Mesendoderm (in vitro differentiated cells): ENCODE measurements at regions not wholly inside any gene's neighbourhood (a gene's known extent, or its start where the extent isn't known, plus 50 kb on each side); places are given as distances from the start of the nearest gene placed in this dataset.

Source experiments
- DNase-seq: peaks from one replicate; pipeline ENCODE4 v3.0.0; 2013
- H2AK5ac ChIP-seq: 2 replicates; pipeline ENCODE4 v1.6.1; 2013; ENCODE audit warnings: low read length, inconsistent platforms
- H2BK120ac ChIP-seq: 2 replicates; pipeline ENCODE4 v1.6.1; 2013; ENCODE audit warnings: low read depth, mild to moderate bottlenecking, low read length, moderate library complexity, mixed read lengths
- H2BK15ac ChIP-seq: replicated peaks from 2 replicates; pipeline ENCODE4 v1.6.1; 2013; ENCODE audit warnings: low read depth, mild to moderate bottlenecking, moderate library complexity
- H2BK5ac ChIP-seq: 2 replicates; pipeline ENCODE4 v1.6.1; 2013; ENCODE audit warnings: low read length, inconsistent platforms
- H3K18ac ChIP-seq: 2 replicates; pipeline ENCODE4 v1.6.1; 2013; ENCODE audit warnings: mild to moderate bottlenecking, low read length, mixed read lengths
- H3K23ac ChIP-seq: one replicate; pipeline ENCODE4 v1.6.1; 2013; ENCODE audit warnings: low read length
- H3K27ac ChIP-seq: 2 replicates; pipeline ENCODE4 v1.5.1; 2013; ENCODE audit warnings: low read depth, mild to moderate bottlenecking, inconsistent platforms, low read length, moderate library complexity
- H3K27me3 ChIP-seq: 2 replicates; pipeline ENCODE4 v1.6.1; 2013; ENCODE audit warnings: low read length, control low read depth, mild to moderate bottlenecking, inconsistent platforms; ENCODE audit not compliant: insufficient read depth, poor library complexity
- H3K36me3 ChIP-seq: 2 replicates; pipeline ENCODE4 v1.6.1; 2013; ENCODE audit warnings: low read length, inconsistent platforms; ENCODE audit not compliant: control insufficient read depth, insufficient read depth
- H3K4ac ChIP-seq: one replicate; pipeline ENCODE4 v1.6.1; 2013; ENCODE audit warnings: low read depth, mild to moderate bottlenecking, low read length, moderate library complexity
- H3K4me1 ChIP-seq: 2 replicates; pipeline ENCODE4 v1.6.1; 2013; ENCODE audit warnings: low read depth, low read length, inconsistent platforms; ENCODE audit not compliant: control insufficient read depth
- H3K4me2 ChIP-seq: 2 replicates; pipeline ENCODE4 v1.6.1; 2013; ENCODE audit warnings: low read length
- H3K4me3 ChIP-seq: 2 replicates; pipeline ENCODE4 v1.5.1; 2013; ENCODE audit warnings: mild to moderate bottlenecking, low read length
- H3K56ac ChIP-seq: one replicate; pipeline ENCODE4 v1.6.1; 2013; ENCODE audit warnings: low read length
- H3K79me1 ChIP-seq: 2 replicates; pipeline ENCODE4 v1.6.1; 2013; ENCODE audit warnings: low read length, inconsistent platforms
- H3K79me2 ChIP-seq: 2 replicates; pipeline ENCODE4 v1.6.1; 2013; ENCODE audit warnings: mild to moderate bottlenecking, low read length; ENCODE audit not compliant: control insufficient read depth, insufficient read depth
- H3K9ac ChIP-seq: 2 replicates; pipeline ENCODE4 v1.6.1; 2013; ENCODE audit warnings: low read length, inconsistent platforms
- H4K5ac ChIP-seq: one replicate; pipeline ENCODE4 v1.6.1; 2013; ENCODE audit warnings: low read length
- H4K8ac ChIP-seq: one replicate; pipeline ENCODE4 v1.6.1; 2013; ENCODE audit warnings: low read depth, mild to moderate bottlenecking, control low read depth, low read length, moderate library complexity
- WGBS: extraction: QIAGEN DNeasy Blood & Tissue Kit; methylation state at CpG from one replicate; pipeline ENCODE4 v1.1.7; 2013; ENCODE audit warnings: low lambda C conversion rate, missing lambda C conversion rate; ENCODE audit not compliant: insufficient coverage; ENCODE audit errors: extremely low coverage; 5-methylcytosine and 5-hydroxymethylcytosine counted together

DNA sequence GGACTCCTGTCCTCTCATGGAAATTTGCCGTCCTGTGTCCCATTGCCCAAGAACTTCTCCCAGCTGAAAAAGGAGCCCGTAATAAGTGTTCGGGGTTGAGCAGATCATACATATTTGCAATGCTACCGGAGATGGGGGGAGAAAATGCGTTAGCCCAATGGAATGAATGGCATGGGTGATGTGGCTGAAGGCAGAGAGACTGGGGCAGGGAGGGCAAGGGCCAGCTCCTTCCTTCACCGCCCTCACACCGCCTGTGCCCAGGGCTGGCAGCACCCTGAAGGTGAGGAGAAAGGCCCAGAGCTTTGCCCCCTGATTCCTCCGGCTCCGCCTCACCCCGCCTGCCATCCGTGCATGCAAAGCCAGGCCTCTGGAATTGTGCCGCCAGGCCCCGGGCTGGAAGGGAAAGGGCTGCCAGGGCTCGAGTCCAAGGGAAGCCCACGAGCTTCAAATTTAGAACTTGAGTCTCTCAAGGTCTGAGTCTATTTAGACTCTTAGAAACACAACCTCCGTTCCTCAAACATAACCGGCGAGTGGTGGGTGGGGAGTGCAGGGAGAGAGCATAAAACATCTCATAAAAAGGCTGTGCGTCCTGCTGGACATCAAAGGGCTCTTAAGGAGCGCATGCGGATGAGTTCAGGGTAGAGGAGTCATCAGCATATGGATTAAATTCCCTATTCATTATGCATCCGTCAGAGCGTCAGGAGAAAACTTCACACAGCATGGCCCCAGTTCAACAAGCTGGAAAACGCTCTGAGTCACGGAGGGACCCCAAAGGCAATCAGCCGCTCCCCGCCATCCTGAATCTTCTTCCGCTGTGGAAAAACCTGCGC lies 121.7 kb upstream of the GLI2 start:
- no peak for DNase-seq
- no peaks in the 10 kb centered on the region for H3K79me1 ChIP-seq
- H3K4me3 ChIP-seq, result no peak overlapping the region
- H4K5ac ChIP-seq, result no peak overlapping the region
- no peak overlapping the region for H3K9ac ChIP-seq
- no peak overlapping the region for H2BK5ac ChIP-seq
- no peak overlapping the region for H2BK120ac ChIP-seq
- no peak overlapping the region for H3K18ac ChIP-seq
- H3K23ac ChIP-seq, result no peak overlapping the region
- H2BK15ac ChIP-seq, result no peak overlapping the region
- no peak overlapping the region for H2AK5ac ChIP-seq
- WGBS, result no CpG with 5 or more reads among the region's 29 CpGs
- H3K4ac ChIP-seq, result no peak overlapping the region
- no peak overlapping the region for H3K27ac ChIP-seq
- H4K8ac ChIP-seq, result no peak overlapping the region
- H3K27me3 ChIP-seq, result no peaks in the 10 kb centered on the region
- H3K79me2 ChIP-seq, result no peaks in the 10 kb centered on the region
- no peaks in the 10 kb centered on the region for H3K36me3 ChIP-seq
- H3K56ac ChIP-seq, result no peak overlapping the region
- H3K4me1 ChIP-seq, result no peaks in the 10 kb centered on the region
- H3K4me2 ChIP-seq, result no peak overlapping the region

DNA sequence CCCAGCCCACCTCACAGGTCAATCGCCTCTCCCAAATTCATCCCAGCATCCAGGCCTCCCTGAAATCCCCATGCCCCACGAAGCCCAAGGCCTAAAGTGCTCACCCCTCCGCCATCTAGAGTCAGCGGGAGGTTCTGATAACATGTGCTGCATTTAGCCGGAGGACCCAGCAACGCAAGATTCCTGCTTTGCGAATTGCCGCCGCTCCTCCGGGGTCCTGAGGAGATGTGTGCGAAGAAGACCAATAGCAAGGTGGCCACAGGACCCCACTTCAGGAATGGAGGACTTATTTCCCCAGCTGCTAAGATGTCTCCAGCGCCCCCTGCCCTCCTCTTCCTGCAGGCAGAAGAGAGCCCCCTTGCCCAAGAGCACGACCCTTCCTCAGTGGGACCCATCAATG lies 120.8 kb upstream of the GLI2 start:
- Histone ChIP-seq H3K18ac (no peak overlapping the region), H4K8ac (no peak overlapping the region), H2AK5ac (no peak overlapping the region), H3K56ac (no peak overlapping the region), H3K27me3 (no peaks in the 10 kb centered on the region), H3K79me2 (no peaks in the 10 kb centered on the region), H3K36me3 (no peaks in the 10 kb centered on the region), H3K9ac (no peak overlapping the region), H3K27ac (no peak overlapping the region), H3K23ac (no peak overlapping the region), H2BK120ac (no peak overlapping the region), H2BK5ac (no peak overlapping the region), H3K4me3 (no peak overlapping the region), H4K5ac (no peak overlapping the region), H3K4ac (no peak overlapping the region), H2BK15ac (no peak overlapping the region), H3K4me2 (no peak overlapping the region), H3K4me1 (no peaks in the 10 kb centered on the region), H3K79me1 (no peaks in the 10 kb centered on the region)
- DNase-seq, result no peak
- WGBS, result no CpG with 5 or more reads among the region's 13 CpGs

DNA sequence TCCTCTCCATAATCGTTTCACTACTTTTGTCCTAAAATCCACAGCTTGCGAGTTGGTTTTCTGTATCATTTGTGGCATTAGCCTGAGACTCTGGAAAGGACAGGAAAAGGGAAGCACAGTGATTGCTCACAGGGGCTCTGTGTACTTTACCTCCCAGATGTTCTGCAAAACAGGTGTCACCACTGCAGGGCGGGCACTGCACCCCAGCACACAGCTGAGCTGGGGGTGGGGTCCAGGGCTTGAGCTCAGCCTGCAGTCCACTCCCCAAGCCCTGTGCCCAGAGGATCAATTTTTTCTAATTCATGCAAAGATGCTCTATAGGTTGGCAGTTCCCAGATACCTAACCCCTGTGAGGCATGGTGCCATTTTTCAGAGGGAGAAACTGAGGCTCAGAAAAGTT lies 119.4 kb upstream of the GLI2 start:
- Histone ChIP-seq H3K9ac (no peak overlapping the region), H3K56ac (no peak overlapping the region), H3K4me1 (no peaks in the 10 kb centered on the region), H2BK5ac (no peak overlapping the region), H3K4me3 (no peak overlapping the region), H3K27ac (no peak overlapping the region), H3K4me2 (no peak overlapping the region), H4K5ac (no peak overlapping the region), H4K8ac (no peak overlapping the region), H3K27me3 (no peaks in the 10 kb centered on the region), H3K18ac (no peak overlapping the region), H2BK120ac (no peak overlapping the region), H3K4ac (no peak overlapping the region), H3K23ac (no peak overlapping the region), H3K36me3 (no peaks in the 10 kb centered on the region), H3K79me1 (no peaks in the 10 kb centered on the region), H2AK5ac (no peak overlapping the region), H2BK15ac (no peak overlapping the region), H3K79me2 (no peaks in the 10 kb centered on the region)
- WGBS, result no CpG with 5 or more reads among the region's 3 CpGs
- no peak for DNase-seq

DNA sequence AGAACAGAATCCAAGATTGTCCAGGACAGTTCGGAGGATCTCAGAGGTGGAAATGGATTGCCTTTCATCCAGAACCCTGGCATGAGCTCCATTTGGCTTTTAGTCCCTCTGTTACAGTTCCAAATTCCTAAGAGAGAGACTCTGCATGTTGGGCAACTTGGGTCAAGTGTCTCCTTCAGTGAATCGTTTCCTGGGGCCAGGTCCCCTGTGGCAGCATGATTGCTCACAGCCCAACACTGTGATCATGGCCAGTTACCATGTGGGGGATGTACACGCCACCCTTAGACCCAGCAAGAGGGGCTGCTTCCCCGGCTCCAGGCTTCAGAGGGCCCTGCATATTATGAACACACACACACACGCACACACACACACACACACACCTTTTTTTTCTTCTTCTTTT lies 118.6 kb upstream of the GLI2 start:
- Histone ChIP-seq H3K79me1 (no peaks in the 10 kb centered on the region), H2BK15ac (no peak overlapping the region), H3K4ac (no peak overlapping the region), H3K27ac (no peak overlapping the region), H3K9ac (no peak overlapping the region), H4K5ac (no peak overlapping the region), H2AK5ac (no peak overlapping the region), H4K8ac (no peak overlapping the region), H3K56ac (no peak overlapping the region), H3K4me2 (no peak overlapping the region), H3K4me3 (no peak overlapping the region), H3K23ac (no peak overlapping the region), H3K36me3 (no peaks in the 10 kb centered on the region), H3K27me3 (no peaks in the 10 kb centered on the region), H2BK5ac (no peak overlapping the region), H2BK120ac (no peak overlapping the region), H3K18ac (no peak overlapping the region), H3K79me2 (no peaks in the 10 kb centered on the region), H3K4me1 (no peaks in the 10 kb centered on the region)
- WGBS, result no CpG with 5 or more reads among the region's 5 CpGs
- no peak for DNase-seq

DNA sequence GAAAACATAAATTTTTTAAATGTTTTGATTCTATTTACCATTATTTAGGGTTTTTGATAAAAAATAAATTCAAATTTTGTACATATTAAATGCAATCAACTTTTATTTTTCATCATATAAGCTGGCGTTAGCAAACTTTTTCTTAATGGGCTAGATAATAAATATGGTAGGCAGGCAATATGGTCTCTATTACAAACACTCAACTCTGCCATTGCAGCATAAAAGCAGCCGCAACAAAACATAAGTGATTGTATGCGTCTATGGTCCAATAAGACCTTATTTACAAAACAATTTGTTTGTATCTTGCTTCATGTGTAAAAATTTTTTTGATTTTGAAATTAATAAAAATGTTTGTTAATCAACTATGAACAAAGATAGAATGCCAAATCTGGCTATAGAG lies 116.8 kb upstream of the GLI2 start:
- Histone ChIP-seq H3K4me2 (no peak overlapping the region), H3K36me3 (no peaks in the 10 kb centered on the region), H3K18ac (no peak overlapping the region), H3K4ac (no peak overlapping the region), H3K4me3 (no peak overlapping the region), H3K27me3 (no peaks in the 10 kb centered on the region), H2BK120ac (no peak overlapping the region), H2BK15ac (no peak overlapping the region), H3K79me1 (no peaks in the 10 kb centered on the region), H3K79me2 (no peaks in the 10 kb centered on the region), H4K5ac (no peak overlapping the region), H2BK5ac (no peak overlapping the region), H3K4me1 (no peaks in the 10 kb centered on the region), H3K56ac (no peak overlapping the region), H3K9ac (no peak overlapping the region), H3K27ac (no peak overlapping the region), H2AK5ac (no peak overlapping the region), H3K23ac (no peak overlapping the region), H4K8ac (no peak overlapping the region)
- WGBS, result no CpG with 5 or more reads among the region's 3 CpGs
- no peak for DNase-seq

DNA sequence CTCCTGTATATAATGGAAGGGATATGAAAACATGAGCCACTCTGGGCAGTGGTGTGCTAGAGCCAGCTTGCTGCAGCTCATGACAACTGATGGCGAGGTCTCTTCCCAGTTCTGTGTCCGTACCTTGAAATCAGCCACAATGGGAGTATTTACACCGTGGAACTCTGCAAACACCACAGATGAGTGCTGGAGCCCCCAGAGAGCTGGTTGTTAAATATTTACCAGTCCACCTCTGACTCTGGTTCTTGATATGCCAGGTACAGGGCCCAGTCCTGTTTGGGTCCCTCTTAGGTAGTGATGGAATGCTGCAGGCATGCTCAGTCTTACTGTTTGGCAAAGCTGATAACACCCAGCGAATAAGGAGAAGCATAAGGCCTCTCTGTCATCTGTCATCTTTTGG lies 116.1 kb upstream of the GLI2 start:
- no peak for DNase-seq
- no peaks in the 10 kb centered on the region for H3K27me3 ChIP-seq
- H3K9ac ChIP-seq, result no peak overlapping the region
- H3K4me1 ChIP-seq, result no peaks in the 10 kb centered on the region
- H3K56ac ChIP-seq, result no peak overlapping the region
- H2AK5ac ChIP-seq, result no peak overlapping the region
- no peaks in the 10 kb centered on the region for H3K79me2 ChIP-seq
- H2BK15ac ChIP-seq, result no peak overlapping the region
- H3K4ac ChIP-seq, result no peak overlapping the region
- no peak overlapping the region for H3K23ac ChIP-seq
- H2BK120ac ChIP-seq, result no peak overlapping the region
- H2BK5ac ChIP-seq, result no peak overlapping the region
- no peak overlapping the region for H3K4me3 ChIP-seq
- H3K4me2 ChIP-seq, result no peak overlapping the region
- H4K5ac ChIP-seq, result no peak overlapping the region
- H3K36me3 ChIP-seq, result no peaks in the 10 kb centered on the region
- H3K79me1 ChIP-seq, result no peaks in the 10 kb centered on the region
- WGBS, result no CpG with 5 or more reads among the region's 4 CpGs
- no peak overlapping the region for H4K8ac ChIP-seq
- H3K18ac ChIP-seq, result no peak overlapping the region
- no peak overlapping the region for H3K27ac ChIP-seq
